T-cell (primary cell): ENCODE measurements at regions not wholly inside any gene's neighbourhood (a gene's known extent, or its start where the extent isn't known, plus 50 kb on each side); places are given as distances from the start of the nearest gene placed in this dataset.

Experiments
- ATAC-seq, 4 experiments: fragments of 200-7000 bp in 3 of 4; fragments of 150-1000 bp in 1 of 4; cut with Tn5 transposase; replicated peaks in 1 of 4; 1 replicate in 3 of 4; 2 replicates in 1 of 4; pipeline ENCODE4 v1.10.0; 2021; ENCODE audit warnings: moderate library complexity in 3 of 4, mild to moderate bottlenecking in 2 of 4, moderate number of reproducible peaks in 1 of 4
- CTCF ChIA-PET, 2 donors: fragments of 300-600 bp; sonication (Branson Sonifier 250); formaldehyde crosslinking; loops; one replicate each; lab custom pipeline; 2022; ENCODE audit warnings: antibody characterized with exemption in 2 of 2; lab: Charles Lee
- POLR2A ChIA-PET, 2 donors: fragments of 300-600 bp; sonication (Branson Sonifier 250); formaldehyde crosslinking; loops; one replicate each; lab custom pipeline; 2022; ENCODE audit warnings: antibody characterized with exemption in 2 of 2; lab: Charles Lee
- DNase-seq, 35 experiments: peaks; one replicate each; pipeline versions ENCODE4 v3.0.0 to v3.0.0-alpha.2; 2013 to 2023
- H3K27ac ChIP-seq: one replicate; pipeline ENCODE4 v1.5.1; 2013; ENCODE audit warnings: low read length
- H3K27me3 ChIP-seq, 2 experiments: replicated peaks in 1 of 2; 1 replicate in 1 of 2; 2 replicates in 1 of 2; pipeline versions ENCODE4 v1.6.1 to v1.7.0; 2013; ENCODE audit warnings: low read length in 1 of 2, mixed read lengths in 1 of 2; ENCODE audit not compliant: control insufficient read depth in 2 of 2, insufficient read depth in 2 of 2; ENCODE audit errors: extremely low read depth in 1 of 2
- H3K36me3 ChIP-seq, 2 donors: 1 replicate in 1 of 2; 2 replicates in 1 of 2; pipeline versions ENCODE4 v1.6.1 to v1.7.0; 2013; ENCODE audit warnings: low read length in 1 of 2; ENCODE audit not compliant: control insufficient read depth in 2 of 2, insufficient read depth in 1 of 2; ENCODE audit errors: extremely low read depth in 1 of 2
- H3K4me1 ChIP-seq, 2 experiments: 1 replicate in 1 of 2; 2 replicates in 1 of 2; pipeline versions ENCODE4 v1.6.1 to v1.7.0; 2013; ENCODE audit warnings: low read length in 2 of 2, mixed read lengths in 1 of 2; ENCODE audit not compliant: insufficient read depth in 2 of 2, control insufficient read depth in 1 of 2; ENCODE audit errors: extremely low read depth in 1 of 2
- H3K4me3 ChIP-seq, 2 donors: 1 replicate in 1 of 2; 2 replicates in 1 of 2; pipeline versions ENCODE4 v1.5.1 to v1.7.0; 2013; ENCODE audit warnings: mild to moderate bottlenecking in 2 of 2, low read length in 1 of 2, moderate library complexity in 1 of 2; ENCODE audit not compliant: control insufficient read depth in 1 of 2; ENCODE audit errors: extremely low read depth in 1 of 2
- H3K9me3 ChIP-seq: 2 replicates; pipeline ENCODE4 v1.7.0; 2013
- H3K27ac Mint-ChIP-seq, 2 donors: one replicate each; pipeline ENCODE4 v1.8.0; 2020 to 2021; ENCODE audit warnings: mild to moderate bottlenecking in 2 of 2, mixed read lengths in 2 of 2
- H3K27me3 Mint-ChIP-seq, 2 donors: one replicate each; pipeline ENCODE4 v1.8.0; 2021 to 2022; ENCODE audit warnings: mixed read lengths in 2 of 2
- H3K36me3 Mint-ChIP-seq: one replicate; pipeline ENCODE4 v1.8.0; 2021; ENCODE audit warnings: mixed read lengths
- H3K4me1 Mint-ChIP-seq, 3 donors: one replicate each; pipeline ENCODE4 v1.8.0; 2020 to 2022; ENCODE audit warnings: mixed read lengths in 3 of 3, mild to moderate bottlenecking in 1 of 3
- H3K4me3 Mint-ChIP-seq, 3 donors: one replicate each; pipeline ENCODE4 v1.8.0; 2020 to 2022; ENCODE audit warnings: mild to moderate bottlenecking in 3 of 3, mixed read lengths in 3 of 3, moderate library complexity in 3 of 3
- H3K9me3 Mint-ChIP-seq, 3 donors: one replicate each; pipeline ENCODE4 v1.8.0; 2020 to 2022; ENCODE audit warnings: mixed read lengths in 3 of 3
- WGBS: methylation state at CpG from one replicate; pipeline ENCODE4 v1.1.5; 2013; ENCODE audit warnings: missing lambda C conversion rate; ENCODE audit not compliant: insufficient coverage; 5-methylcytosine and 5-hydroxymethylcytosine counted together

GRCh38 chr12:116384691-116385485 lies 107.4 kb upstream of the MED13L start:
- peaks cover 0 to 13% of the 10 kb centered on the region in 2 experiments for H3K4me1 ChIP-seq
- Mint-ChIP-seq H3K27ac (no peak overlapping the region), H3K9me3 (no peaks in the 10 kb centered on the region), H3K36me3 (no peaks in the 10 kb centered on the region), H3K4me3 (no peak overlapping the region), H3K4me1 (peaks cover 0 to 3% (median 2%) of the 10 kb centered on the region in 3 donors), H3K27me3 (peaks cover 0 to 14% of the 10 kb centered on the region in 2 donors)
- WGBS = 76% methylated on average over 4 of the region's 7 CpGs
- POLR2A ChIA-PET = no interaction called here
- H3K27ac ChIP-seq = no peak overlapping the region
- no peaks in the 10 kb centered on the region for H3K9me3 ChIP-seq
- no peaks in the 10 kb centered on the region for H3K36me3 ChIP-seq
- CTCF ChIA-PET = interaction anchor here (0.6 to 0.7 kb wide), 2 partner anchors 27 to 1943 kb away, joined by 3 to 7 read pairs; no protein-coding TSS in a partner anchor
- H3K4me3 ChIP-seq = no peak overlapping the region
- DNase-seq (no peak), ATAC-seq (no peak)
- H3K27me3 ChIP-seq = peaks cover 0 to 25% of the 10 kb centered on the region in 2 experiments

GRCh38 chr12:116385486-116386217 lies 108.2 kb upstream of the MED13L start:
- Histone ChIP-seq H3K4me1 (peaks cover 0 to 13% of the 10 kb centered on the region in 2 experiments), H3K27me3 (peaks cover 0 to 26% of the 10 kb centered on the region in 2 experiments), H3K4me3 (no peak overlapping the region), H3K27ac (no peak overlapping the region), H3K9me3 (no peaks in the 10 kb centered on the region), H3K36me3 (no peaks in the 10 kb centered on the region)
- H3K4me1 Mint-ChIP-seq = peaks cover 0 to 3% (median 2%) of the 10 kb centered on the region in 3 donors
- ChIA-PET POLR2A (no interaction called here), CTCF (interaction anchor here (0.6 to 0.7 kb wide), 2 partner anchors 26 to 1944 kb away, joined by 3 to 7 read pairs; no protein-coding TSS in a partner anchor)
- no peak overlapping the region for H3K4me3 Mint-ChIP-seq
- no peaks in the 10 kb centered on the region for H3K9me3 Mint-ChIP-seq
- DNase-seq = no peak
- no peaks in the 10 kb centered on the region for H3K36me3 Mint-ChIP-seq
- H3K27me3 Mint-ChIP-seq = peaks cover 0 to 11% of the 10 kb centered on the region in 2 donors
- 88% methylated on average over 17 of the region's 21 CpGs for WGBS
- no peak overlapping the region for H3K27ac Mint-ChIP-seq
- ATAC-seq = no peak

- no peaks in the 10 kb centered on the region for H3K9me3 ChIP-seq
- Mint-ChIP-seq H3K27ac (no peak overlapping the region), H3K4me1 (peaks cover 0 to 7% (median 5%) of the 10 kb centered on the region in 3 donors), H3K4me3 (no peak overlapping the region), H3K9me3 (no peaks in the 10 kb centered on the region), H3K27me3 (peaks cover 0 to 7% of the 10 kb centered on the region in 2 donors), H3K36me3 (no peaks in the 10 kb centered on the region)
- WGBS = 93% methylated on average over 4 of the region's 6 CpGs
- H3K27me3 ChIP-seq = peaks cover 0 to 14% of the 10 kb centered on the region in 2 experiments
- no peaks in the 10 kb centered on the region for H3K36me3 ChIP-seq
- DNase-seq (no peak), ATAC-seq (no peak)
- CTCF ChIA-PET = no interaction called here
- peaks cover 2 to 16% of the 10 kb centered on the region in 2 experiments for H3K4me1 ChIP-seq
- no peak overlapping the region for H3K27ac ChIP-seq
- no peak overlapping the region for H3K4me3 ChIP-seq
- POLR2A ChIA-PET = no interaction called here
Observed at GRCh38 chr12:116389326-116389725, 111.8 kb upstream of the MED13L start.

- no peak overlapping the region for H3K4me3 Mint-ChIP-seq
- CTCF ChIA-PET = no interaction called here
Observed at GRCh38 chr12:116389990-116390389, 112.5 kb upstream of the MED13L start.

GRCh38 chr12:116390401-116391335 lies 113.2 kb upstream of the MED13L start:
- POLR2A ChIA-PET = interaction anchor here in 1 of 2 donors (0.6 kb wide), 1 partner anchor 336 kb away, joined by 4 read pairs; no protein-coding TSS in a partner anchor
- Mint-ChIP-seq H3K27me3 (peaks cover 0 to 7% of the 10 kb centered on the region in 2 donors), H3K36me3 (no peaks in the 10 kb centered on the region), H3K9me3 (no peaks in the 10 kb centered on the region), H3K4me1 (peaks cover 0 to 5% (median 3%) of the 10 kb centered on the region in 3 donors), H3K27ac (no peak overlapping the region), H3K4me3 (no peak overlapping the region)
- Histone ChIP-seq H3K36me3 (no peaks in the 10 kb centered on the region), H3K4me1 (peaks cover 2 to 6% of the 10 kb centered on the region in 2 experiments), H3K27me3 (peaks cover 0 to 9% of the 10 kb centered on the region in 2 experiments), H3K27ac (no peak overlapping the region), H3K4me3 (no peak overlapping the region), H3K9me3 (no peaks in the 10 kb centered on the region)
- DNase-seq = no peak
- 100% methylated on average over 2 of the region's 6 CpGs for WGBS
- no peak for ATAC-seq
- CTCF ChIA-PET = no interaction called here

More at GRCh38 chr12:116389990-116390389, 112.5 kb upstream of the MED13L start:
- DNase-seq (no peak), ATAC-seq (no peak)
- peaks cover 0 to 6% (median 4%) of the 10 kb centered on the region in 3 donors for H3K4me1 Mint-ChIP-seq
- no peaks in the 10 kb centered on the region for H3K9me3 ChIP-seq
- no peak overlapping the region for H3K27ac Mint-ChIP-seq
- H3K27ac ChIP-seq = no peak overlapping the region
- H3K9me3 Mint-ChIP-seq = no peaks in the 10 kb centered on the region
- no CpG with 5 or more reads among the region's 5 CpGs for WGBS
- H3K36me3 Mint-ChIP-seq = no peaks in the 10 kb centered on the region
- H3K36me3 ChIP-seq = no peaks in the 10 kb centered on the region
- peaks cover 0 to 7% of the 10 kb centered on the region in 2 donors for H3K27me3 Mint-ChIP-seq
- peaks cover 0 to 9% of the 10 kb centered on the region in 2 experiments for H3K27me3 ChIP-seq
- no peak overlapping the region for H3K4me3 ChIP-seq
- POLR2A ChIA-PET = no interaction called here
- H3K4me1 ChIP-seq = peaks cover 2 to 12% of the 10 kb centered on the region in 2 experiments
